NCI-H2171 (cell line): ENCODE measurements at regions not wholly inside any gene's neighbourhood (a gene's known extent, or its start where the extent isn't known, plus 50 kb on each side); places are given as distances from the start of the nearest gene placed in this dataset.
"Not testable (repeated sequence)": the region's sequence is repeated elsewhere in the genome, so short reads cannot be mapped to it uniquely, and the experiment has no call there.

Source experiments
- DNase-seq: peaks from one replicate; lab custom pipeline; 2025; lab: John Stamatoyannopoulos, UW

GRCh38 chr6:165167861-165168260, 141.5 kb downstream of the C6orf118 start:
- DNase-seq: no peak

GRCh38 chr6:165167311-165167710, 142.1 kb downstream of the C6orf118 start:
- no peak for DNase-seq

GRCh38 chr6:165163519-165163918, 145.9 kb downstream of the C6orf118 start:
- DNase-seq: no peak

GRCh38 chr6:165159460-165159859, 149.9 kb downstream of the C6orf118 start:
- no peak for DNase-seq

GRCh38 chr6:165146456-165146855, 162.9 kb downstream of the C6orf118 start:
- no peak for DNase-seq

GRCh38 chr6:165135889-165136288, 173.5 kb downstream of the C6orf118 start:
- no peak for DNase-seq

GRCh38 chr6:165129086-165129485, 180.3 kb downstream of the C6orf118 start:
- no peak for DNase-seq

GRCh38 chr6:165127743-165128142, 181.7 kb downstream of the C6orf118 start:
- DNase-seq: not testable (repeated sequence)

- not testable (repeated sequence) for DNase-seq
Measured at GRCh38 chr6:165124681-165125080, 184.7 kb downstream of the C6orf118 start.

GRCh38 chr6:165119231-165120020, 190.0 kb downstream of the C6orf118 start:
- DNase-seq: no peak

- no peak for DNase-seq
Measured at GRCh38 chr6:165118736-165119135, 190.7 kb downstream of the C6orf118 start.

GRCh38 chr6:165117806-165118205, 191.6 kb downstream of the C6orf118 start:
- no peak for DNase-seq

- DNase-seq: no peak
Measured at GRCh38 chr6:165117121-165117520, 192.3 kb downstream of the C6orf118 start.

GRCh38 chr6:165110860-165111259, 198.5 kb downstream of the C6orf118 start:
- no peak for DNase-seq

GRCh38 chr6:165109011-165109410, 200.4 kb downstream of the C6orf118 start:
- no peak for DNase-seq

- no peak for DNase-seq
Measured at GRCh38 chr6:165106261-165106660, 203.1 kb downstream of the C6orf118 start.

GRCh38 chr6:165098165-165098564, 211.2 kb downstream of the C6orf118 start:
- DNase-seq: no peak

GRCh38 chr6:165096868-165097267, 212.5 kb downstream of the C6orf118 start:
- no peak for DNase-seq

- DNase-seq: no peak
Measured at GRCh38 chr6:165096209-165096608, 213.2 kb downstream of the C6orf118 start.

GRCh38 chr6:165092881-165093595, 216.4 kb downstream of the C6orf118 start:
- no peak for DNase-seq

- DNase-seq: no peak
Measured at GRCh38 chr6:165091121-165091785, 218.2 kb downstream of the C6orf118 start.

- DNase-seq: no peak
Measured at GRCh38 chr6:165090242-165090641, 219.2 kb downstream of the C6orf118 start.

- DNase-seq: no peak
Measured at GRCh38 chr6:165086814-165087213, 222.6 kb downstream of the C6orf118 start.
